NCI-H2029 treated with DMSO at 0.1 percent for 48 hours (cell line): ENCODE measurements at regions not wholly inside any gene's neighbourhood (a gene's known extent, or its start where the extent isn't known, plus 50 kb on each side); places are given as distances from the start of the nearest gene placed in this dataset.
"Not testable (repeated sequence)": the region's sequence is repeated elsewhere in the genome, so short reads cannot be mapped to it uniquely, and the experiment has no call there.

Source experiments
- DNase-seq: peaks from one replicate; lab custom pipeline; 2025; lab: John Stamatoyannopoulos, UW

GRCh38 chr6:12621754-12622153, 94.8 kb upstream of the PHACTR1 start:
- no peak for DNase-seq

- DNase-seq = no peak
Observed at GRCh38 chr6:12622566-12622965, 94.0 kb upstream of the PHACTR1 start.

GRCh38 chr6:12624142-12624837, 92.3 kb upstream of the PHACTR1 start:
- DNase-seq = no peak

GRCh38 chr6:12627053-12627452, 89.5 kb upstream of the PHACTR1 start:
- DNase-seq = no peak

- no peak for DNase-seq
Observed at GRCh38 chr6:12628327-12628726, 88.2 kb upstream of the PHACTR1 start.

- DNase-seq = not testable (repeated sequence)
Observed at GRCh38 chr6:12633746-12634145, 82.8 kb upstream of the PHACTR1 start.

- no peak for DNase-seq
Observed at GRCh38 chr6:12635375-12635774, 81.2 kb upstream of the PHACTR1 start.

GRCh38 chr6:12635813-12636212, 80.8 kb upstream of the PHACTR1 start:
- DNase-seq = no peak

- DNase-seq = no peak
Observed at GRCh38 chr6:12636336-12636735, 80.2 kb upstream of the PHACTR1 start.

GRCh38 chr6:12637960-12638641, 78.5 kb upstream of the PHACTR1 start:
- peak; percentile 76 for DNase-seq

GRCh38 chr6:12640438-12640837, 76.1 kb upstream of the PHACTR1 start:
- no peak for DNase-seq

- not testable (repeated sequence) for DNase-seq
Observed at GRCh38 chr6:12641785-12642184, 74.8 kb upstream of the PHACTR1 start.

- no peak for DNase-seq
Observed at GRCh38 chr6:12645941-12646340, 70.6 kb upstream of the PHACTR1 start.

GRCh38 chr6:12648171-12648570, 68.4 kb upstream of the PHACTR1 start:
- DNase-seq = no peak

GRCh38 chr6:12649325-12649724, 67.2 kb upstream of the PHACTR1 start:
- no peak for DNase-seq

GRCh38 chr6:12653486-12653885, 63.1 kb upstream of the PHACTR1 start:
- DNase-seq = no peak

- DNase-seq = no peak
Observed at GRCh38 chr6:12654107-12654506, 62.5 kb upstream of the PHACTR1 start.

- no peak for DNase-seq
Observed at GRCh38 chr6:12654514-12654913, 62.1 kb upstream of the PHACTR1 start.

GRCh38 chr6:12656906-12657305, 59.7 kb upstream of the PHACTR1 start:
- no peak for DNase-seq

GRCh38 chr6:12657884-12658283, 58.7 kb upstream of the PHACTR1 start:
- DNase-seq = no peak

GRCh38 chr6:12661432-12662089, 55.0 kb upstream of the PHACTR1 start:
- no peak for DNase-seq
